ENCODE measurements at regions not wholly inside any gene's neighbourhood (a gene's known extent, or its start where the extent isn't known, plus 50 kb on each side); places are given as distances from the start of the nearest gene placed in this dataset.

- no peak for DNase-seq (ENCODE audit: low spot score)
- in situ Hi-C loops (cut with HindIII; ENCODE audit: low sequenced_read_pairs): no loop called here
Observed at GRCh38 chr2:5751873-5752482, 59.8 kb downstream of the SOX11 start.

DNA sequence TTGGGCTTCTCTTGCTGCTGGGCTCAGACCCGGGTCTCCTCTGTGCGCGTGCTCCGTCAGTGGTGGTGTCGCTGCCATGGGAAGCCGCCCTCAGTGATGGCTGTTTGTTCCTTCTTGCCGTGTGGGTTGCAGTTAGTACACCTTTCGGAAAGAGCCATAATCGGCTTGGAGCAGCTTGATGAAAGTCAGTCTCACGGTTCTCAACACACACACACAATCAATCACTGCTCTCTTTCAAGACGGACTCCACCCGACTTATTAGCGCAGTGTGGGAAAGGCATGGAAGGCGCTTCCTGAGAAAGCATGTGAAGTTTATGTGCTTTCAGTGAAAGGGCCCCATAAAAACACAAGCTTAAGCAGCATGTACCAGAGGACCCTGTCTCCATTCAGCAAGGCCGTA, 64.1 kb downstream of the SOX11 start:
- in situ Hi-C loops (cut with HindIII; ENCODE audit: low sequenced_read_pairs): no loop called here

DNA sequence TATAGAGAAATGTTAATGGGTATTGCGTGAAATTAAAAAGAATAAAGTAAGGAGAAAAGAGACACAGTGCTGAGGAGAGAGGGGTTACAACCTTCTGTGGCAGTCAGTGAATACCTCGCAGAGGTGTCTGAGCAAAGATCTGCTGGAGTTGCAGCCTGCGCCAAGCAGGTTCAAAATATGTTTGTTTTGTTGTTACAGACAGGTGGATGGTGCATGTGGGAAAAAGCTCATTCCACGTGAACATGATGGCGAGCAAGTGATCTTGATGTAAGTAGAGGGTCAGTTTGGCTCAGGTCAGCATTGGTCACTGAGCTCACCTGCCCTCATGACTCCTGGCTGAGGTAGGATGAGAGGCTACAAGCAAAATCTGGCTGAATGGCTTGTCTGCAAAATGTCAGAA, 66.2 kb downstream of the SOX11 start:
- in situ Hi-C loops (cut with HindIII; ENCODE audit: low sequenced_read_pairs): no loop called here
- no peak for DNase-seq (ENCODE audit: low spot score)

More for the DNA sequence above, 64.1 kb downstream of the SOX11 start:
- no peak for DNase-seq (ENCODE audit: low spot score)

- DNase-seq (ENCODE audit: low spot score): no peak
- in situ Hi-C loops (cut with HindIII; ENCODE audit: low sequenced_read_pairs): no loop called here
Observed at GRCh38 chr2:5759949-5760348, 67.8 kb downstream of the SOX11 start.

DNA sequence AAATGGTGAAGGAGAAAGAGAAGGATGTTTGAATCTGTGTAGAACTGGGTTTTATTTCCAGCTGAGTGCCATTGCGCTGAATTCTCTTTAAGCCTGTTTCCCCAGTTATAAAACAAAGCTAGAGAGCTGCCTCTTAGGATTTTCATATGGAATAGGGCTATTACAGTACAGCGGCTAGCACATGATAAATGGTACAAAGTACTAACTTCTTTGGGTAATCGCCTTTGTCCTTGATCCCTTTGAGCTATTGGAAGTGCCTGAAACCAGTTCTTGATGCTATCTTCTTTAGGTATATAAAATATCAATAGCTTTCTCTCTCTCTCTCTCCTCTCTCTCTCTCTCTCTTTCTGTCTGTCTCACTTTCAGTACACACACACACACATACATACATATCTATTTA, 71.3 kb downstream of the SOX11 start:
- no peak for DNase-seq (ENCODE audit: low spot score)
- in situ Hi-C loops (cut with HindIII; ENCODE audit: low sequenced_read_pairs): no loop called here

DNA sequence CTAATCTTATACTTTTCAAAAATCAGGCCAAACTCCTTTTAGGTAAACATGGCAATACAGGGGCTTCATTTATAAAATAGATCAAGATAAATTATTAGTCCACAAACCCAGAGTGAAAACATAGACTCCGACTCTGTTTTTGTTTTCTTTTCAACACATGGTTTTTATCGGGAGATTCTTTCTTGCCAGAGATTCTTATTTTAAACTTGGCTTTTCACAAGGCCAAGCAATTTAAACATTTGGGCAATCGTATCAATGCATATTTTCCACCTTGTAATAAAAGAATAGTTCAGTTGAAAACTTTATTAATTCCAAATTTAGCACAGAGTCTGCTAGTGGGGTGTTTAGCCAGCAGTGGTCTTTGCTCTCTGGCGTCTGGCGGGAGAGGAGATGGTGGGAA, 71.9 kb downstream of the SOX11 start:
- no peak for DNase-seq (ENCODE audit: low spot score)
- in situ Hi-C loops (cut with HindIII; ENCODE audit: low sequenced_read_pairs): no loop called here

GRCh38 chr2:5766056-5766455, 73.9 kb downstream of the SOX11 start:
- DNase-seq (ENCODE audit: low spot score): no peak
- in situ Hi-C loops (cut with HindIII; ENCODE audit: low sequenced_read_pairs): no loop called here

DNA sequence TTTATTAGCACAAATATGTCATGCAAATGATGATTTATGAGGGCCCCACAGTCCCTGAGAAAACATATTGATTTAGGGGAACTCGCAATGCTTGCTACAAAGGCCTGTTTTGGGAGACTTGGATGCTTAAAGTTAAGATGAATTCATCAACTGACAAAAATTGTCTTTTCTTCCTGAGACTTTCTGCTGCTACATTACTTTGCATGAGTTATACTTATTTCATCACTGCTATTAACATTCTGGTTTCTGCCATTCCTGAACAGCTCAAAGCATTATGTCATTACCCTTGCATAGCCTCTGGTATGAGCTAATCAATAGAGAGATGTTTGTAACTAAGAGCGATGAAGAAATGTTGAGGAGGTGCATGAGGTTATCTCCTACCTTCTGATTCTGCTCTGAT, 74.4 kb downstream of the SOX11 start:
- DNase-seq (ENCODE audit: low spot score): no peak
- in situ Hi-C loops (cut with HindIII; ENCODE audit: low sequenced_read_pairs): no loop called here

GRCh38 chr2:5777131-5777535, 84.9 kb downstream of the SOX11 start:
- DNase-seq (ENCODE audit: low spot score): no peak
- in situ Hi-C loops (cut with HindIII; ENCODE audit: low sequenced_read_pairs): no loop called here

DNA sequence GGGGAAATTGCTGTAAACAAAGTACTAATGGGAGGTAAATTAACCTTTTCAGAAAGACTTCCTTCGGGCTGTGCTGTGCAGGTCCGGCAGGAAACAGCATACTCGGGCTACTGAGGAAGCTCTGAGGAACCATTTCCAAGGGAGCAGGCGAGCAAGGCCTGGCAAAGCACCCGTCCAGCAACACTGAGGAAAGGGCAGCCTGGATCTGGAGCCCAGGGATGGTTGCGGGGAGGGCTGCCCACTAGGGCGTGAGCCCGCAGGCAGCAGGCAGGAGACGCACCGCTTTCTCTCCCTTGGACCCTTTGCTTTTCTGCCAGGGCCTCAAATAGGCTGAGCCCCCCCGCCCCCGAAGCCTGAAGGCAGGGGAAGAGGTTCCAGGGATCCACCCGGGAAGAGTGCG, 89.5 kb downstream of the SOX11 start:
- in situ Hi-C loops (cut with HindIII; ENCODE audit: low sequenced_read_pairs): no loop called here
- no peak for DNase-seq (ENCODE audit: low spot score)

DNA sequence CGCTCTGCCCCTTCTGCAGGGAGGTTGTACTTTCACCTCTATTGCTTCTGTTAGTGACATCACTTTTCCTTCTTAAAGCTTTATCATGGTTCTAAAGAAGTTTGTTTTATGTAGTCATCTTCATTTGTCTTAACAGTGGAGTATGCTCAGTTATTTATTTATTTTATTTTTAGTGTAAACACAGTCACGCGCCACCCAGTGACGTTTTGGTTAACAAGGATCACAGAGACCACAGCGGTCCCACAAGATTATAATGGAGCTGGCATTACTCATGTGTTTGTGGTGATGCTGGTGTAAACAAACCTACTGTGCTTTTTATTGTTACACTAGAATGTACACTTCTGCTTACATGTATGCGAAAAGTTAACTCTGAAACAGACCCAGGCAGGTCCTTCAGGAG, 89.9 kb downstream of the SOX11 start:
- no peak for DNase-seq (ENCODE audit: low spot score)
- in situ Hi-C loops (cut with HindIII; ENCODE audit: low sequenced_read_pairs): no loop called here

- no peak for DNase-seq (ENCODE audit: low spot score)
- in situ Hi-C loops (cut with HindIII; ENCODE audit: low sequenced_read_pairs): no loop called here
Observed at GRCh38 chr2:5788447-5788846, 96.3 kb downstream of the SOX11 start.

DNA sequence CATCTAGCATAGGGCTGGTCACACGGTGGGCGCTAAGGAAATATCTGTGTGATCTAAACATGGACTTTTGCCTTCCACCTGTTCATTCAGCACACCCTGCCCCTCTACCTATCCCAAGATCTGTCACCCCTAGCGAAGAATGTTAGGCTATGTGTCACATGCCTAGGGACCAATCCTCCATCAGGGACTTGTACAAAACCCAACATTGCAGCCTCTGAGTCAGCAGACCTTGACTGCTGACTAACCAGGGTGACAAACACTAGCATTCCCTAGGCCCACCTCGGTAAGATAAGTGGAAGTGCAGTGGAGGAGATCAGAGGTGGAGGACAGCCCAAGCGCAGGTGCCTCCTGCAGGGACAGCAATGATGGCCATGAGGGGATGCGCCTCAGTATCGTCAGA, 99.2 kb downstream of the SOX11 start:
- in situ Hi-C loops (cut with HindIII; ENCODE audit: low sequenced_read_pairs): no loop called here
- DNase-seq (ENCODE audit: low spot score): no peak

DNA sequence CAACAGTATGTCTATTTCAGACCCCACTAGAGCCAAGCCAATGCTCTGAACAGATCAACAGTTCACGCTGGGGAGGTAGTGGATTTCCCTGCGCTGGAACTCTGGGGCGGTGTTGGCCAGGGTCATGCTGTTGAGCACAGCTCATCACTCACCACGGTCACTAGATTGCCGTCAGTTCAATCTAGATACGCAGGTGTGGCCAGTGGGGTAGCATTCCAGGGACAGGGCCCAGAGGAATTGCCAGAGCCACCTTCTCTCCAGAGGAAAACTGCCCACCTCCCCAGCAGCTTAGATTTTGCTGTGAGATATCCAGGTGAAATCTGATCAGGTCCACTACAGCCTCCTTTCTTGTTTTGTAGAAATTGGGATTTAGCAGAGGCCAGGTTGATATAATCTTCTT, 101.8 kb downstream of the SOX11 start:
- no peak for DNase-seq (ENCODE audit: low spot score)
- in situ Hi-C loops (cut with HindIII; ENCODE audit: low sequenced_read_pairs): no loop called here

DNA sequence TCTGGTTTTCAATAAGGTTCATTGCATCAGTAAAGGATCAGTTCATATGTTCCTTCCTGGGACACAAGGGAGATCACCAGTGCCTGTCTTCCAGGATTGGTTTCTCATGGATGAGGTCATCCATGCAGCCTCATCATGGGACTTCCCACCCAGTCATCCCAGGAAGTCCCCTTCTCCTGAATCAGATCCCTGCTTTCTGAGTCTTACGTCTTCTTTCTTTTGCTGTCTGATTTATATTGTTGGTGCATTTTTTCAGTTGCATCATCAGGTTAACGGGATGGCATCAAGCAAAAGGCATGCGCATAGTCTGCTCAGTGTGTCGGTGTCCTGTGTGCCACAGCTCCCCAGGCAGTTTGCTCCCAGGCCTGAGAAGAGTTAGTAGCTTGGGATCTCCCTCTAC, 105.9 kb downstream of the SOX11 start:
- in situ Hi-C loops (cut with HindIII; ENCODE audit: low sequenced_read_pairs): no loop called here
- DNase-seq (ENCODE audit: low spot score): no peak

DNA sequence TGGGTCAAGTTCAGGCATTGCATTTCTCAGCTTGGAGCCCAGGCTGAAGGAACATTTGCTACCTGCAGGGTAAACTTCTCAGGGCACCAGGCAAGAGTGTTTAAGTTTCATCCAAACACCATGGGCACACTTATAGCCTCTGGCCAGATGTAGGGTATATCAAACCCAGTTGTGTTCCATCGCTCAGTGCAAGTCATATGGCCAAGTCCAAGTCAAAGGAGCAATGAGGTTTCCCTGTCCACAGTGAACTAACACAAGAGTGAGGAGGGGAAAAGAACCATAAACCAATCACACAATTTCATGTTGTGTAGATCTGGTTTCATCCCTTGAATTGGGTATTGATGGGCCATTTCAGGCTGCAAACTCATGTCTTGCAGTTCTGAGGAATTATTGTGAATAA, 107.2 kb downstream of the SOX11 start:
- DNase-seq (ENCODE audit: low spot score): no peak
- in situ Hi-C loops (cut with HindIII; ENCODE audit: low sequenced_read_pairs): no loop called here

DNA sequence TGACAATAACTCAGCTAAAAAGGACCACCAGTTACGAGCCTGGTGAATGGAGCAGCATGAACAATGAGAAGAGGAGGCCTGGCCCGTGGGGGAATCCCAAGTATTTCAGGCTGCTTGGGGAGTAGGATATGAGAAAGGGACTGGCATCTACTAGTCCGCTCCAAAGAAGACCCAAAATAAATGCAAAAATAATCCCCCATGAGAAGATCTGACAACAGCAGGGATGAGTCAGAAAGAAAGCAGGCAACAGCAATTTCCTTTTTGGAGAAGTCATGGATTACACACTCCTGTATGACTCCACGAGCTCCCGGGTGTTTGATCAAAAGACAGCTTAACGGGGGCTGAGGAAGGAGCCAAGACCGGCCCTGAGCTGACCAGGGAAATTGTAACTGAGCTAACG, 111.4 kb downstream of the SOX11 start:
- in situ Hi-C loops (cut with HindIII; ENCODE audit: low sequenced_read_pairs): no loop called here

DNA sequence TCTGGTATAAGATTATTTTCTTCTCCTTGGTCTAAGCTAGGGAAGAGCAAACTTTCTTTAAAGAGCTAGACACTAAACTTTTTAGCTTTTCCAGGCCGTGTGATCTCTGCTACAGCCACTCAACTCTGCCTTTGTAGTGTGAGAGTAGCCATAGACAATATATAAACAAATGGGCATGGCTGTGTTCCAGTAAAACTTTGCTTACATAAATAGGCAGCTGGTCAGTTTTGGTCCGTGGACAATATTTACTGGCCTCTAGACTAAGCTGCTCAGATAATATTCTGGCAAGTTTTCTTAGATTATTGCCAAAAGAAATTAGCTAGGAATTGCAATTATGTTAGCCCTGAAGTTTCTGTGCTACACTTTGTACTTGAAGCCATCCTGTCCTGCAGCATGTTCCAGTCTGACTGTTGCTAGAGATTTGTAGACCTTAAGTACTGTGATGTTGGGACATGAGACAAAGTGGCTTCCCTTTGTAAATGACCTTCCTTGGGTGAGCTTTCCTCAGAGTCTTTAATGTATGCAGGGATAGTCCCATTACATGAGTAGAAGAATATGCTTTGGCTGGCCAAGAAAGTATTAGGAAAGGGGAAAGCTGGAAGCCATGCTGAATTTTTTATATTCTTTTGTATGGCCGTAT, 126.9 kb downstream of the SOX11 start:
- no peak for DNase-seq (ENCODE audit: low spot score)
- in situ Hi-C loops (cut with HindIII; ENCODE audit: low sequenced_read_pairs): no loop called here

More for the DNA sequence above, 111.4 kb downstream of the SOX11 start:
- DNase-seq (ENCODE audit: low spot score): no peak

- no peak for DNase-seq (ENCODE audit: low spot score)
- in situ Hi-C loops (cut with HindIII; ENCODE audit: low sequenced_read_pairs): no loop called here
Observed at GRCh38 chr2:5824126-5824525, 131.9 kb downstream of the SOX11 start.

DNA sequence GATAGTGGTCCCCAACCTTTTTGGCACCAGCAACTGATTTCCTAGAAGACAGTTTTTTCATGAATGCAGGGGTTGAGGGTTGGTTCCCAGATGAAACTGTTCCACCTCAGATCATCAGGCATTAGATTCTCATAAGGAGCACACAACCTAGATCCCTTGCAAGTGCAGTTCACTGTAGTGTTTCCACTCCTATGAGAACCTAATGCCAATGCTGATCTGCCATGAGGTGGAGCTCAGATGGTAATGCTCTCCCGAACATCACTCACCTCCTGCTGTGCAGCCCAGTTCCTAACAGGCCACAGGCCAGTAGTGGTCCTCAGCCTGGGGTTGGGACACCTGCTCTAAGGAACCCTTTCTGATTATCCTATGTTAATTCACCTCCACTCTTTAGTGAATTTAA, 133.5 kb downstream of the SOX11 start:
- in situ Hi-C loops (cut with HindIII; ENCODE audit: low sequenced_read_pairs): no loop called here
- no peak for DNase-seq (ENCODE audit: low spot score)

- in situ Hi-C loops (cut with HindIII; ENCODE audit: low sequenced_read_pairs): no loop called here
- no peak for DNase-seq (ENCODE audit: low spot score)
Observed at GRCh38 chr2:5826979-5827655, 134.9 kb downstream of the SOX11 start.
